NOMO-1 (cell line): ENCODE measurements at regions not wholly inside any gene's neighbourhood (a gene's known extent, or its start where the extent isn't known, plus 50 kb on each side); places are given as distances from the start of the nearest gene placed in this dataset.
"Not testable (repeated sequence)": the region's sequence is repeated elsewhere in the genome, so short reads cannot be mapped to it uniquely, and the experiment has no call there.

Experiments
- DNase-seq, 2 experiments: peaks; one replicate each; lab custom pipeline; 2025; ENCODE audit not compliant: unreplicated experiment in 2 of 2; lab: John Stamatoyannopoulos, UW

GRCh38 chr18:60319129-60319528, 53.4 kb downstream of the MC4R start:
- DNase-seq = no peak

GRCh38 chr18:60311676-60312360, 60.8 kb downstream of the MC4R start:
- no peak for DNase-seq

GRCh38 chr18:60295674-60296073, 76.9 kb downstream of the MC4R start:
- DNase-seq = no peak

GRCh38 chr18:60292186-60292585, 80.4 kb downstream of the MC4R start:
- DNase-seq = no peak

- DNase-seq = no peak
Observed at GRCh38 chr18:60279391-60279790, 93.2 kb downstream of the MC4R start.

- no peak for DNase-seq
Observed at GRCh38 chr18:60277855-60278480, 94.6 kb downstream of the MC4R start.

GRCh38 chr18:60267391-60268058, 105.0 kb downstream of the MC4R start:
- no peak for DNase-seq

GRCh38 chr18:60266558-60266957, 106.0 kb downstream of the MC4R start:
- no peak for DNase-seq

- DNase-seq = peak; percentile 1 to 59
Observed at GRCh38 chr18:60259052-60259681, 113.4 kb downstream of the MC4R start.

GRCh38 chr18:60249388-60249787, 123.2 kb downstream of the MC4R start:
- no peak for DNase-seq

- DNase-seq = no peak
Observed at GRCh38 chr18:60248336-60249330, 123.9 kb downstream of the MC4R start.

- no peak for DNase-seq
Observed at GRCh38 chr18:60247103-60247502, 125.5 kb downstream of the MC4R start.

GRCh38 chr18:60246606-60247005, 126.0 kb downstream of the MC4R start:
- peak in 1 of 2 experiments; percentile 0 for DNase-seq

- DNase-seq = no peak
Observed at GRCh38 chr18:60245096-60245495, 127.5 kb downstream of the MC4R start.

GRCh38 chr18:60239024-60239710, 133.4 kb downstream of the MC4R start:
- not testable (repeated sequence) for DNase-seq

- DNase-seq = no peak
Observed at GRCh38 chr18:60235164-60235563, 137.4 kb downstream of the MC4R start.

- no peak for DNase-seq
Observed at GRCh38 chr18:60232541-60232940, 140.0 kb downstream of the MC4R start.

- no peak for DNase-seq
Observed at GRCh38 chr18:60228609-60229595, 143.7 kb downstream of the MC4R start.

- DNase-seq = no peak
Observed at GRCh38 chr18:60215432-60215831, 157.1 kb downstream of the MC4R start.
